GM23338 (cell line): ENCODE measurements at regions not wholly inside any gene's neighbourhood (a gene's known extent, or its start where the extent isn't known, plus 50 kb on each side); places are given as distances from the start of the nearest gene placed in this dataset.

ENCODE experiments used
- ATAC-seq: fragments of 200-7000 bp; cut with Tn5 transposase; 3 replicates; pipeline ENCODE4 v1.9.1; 2020
- DNase-seq: peaks from one replicate; pipeline ENCODE4 v3.0.0-alpha.2; 2015; ENCODE audit warnings: low spot score
- H2AFZ ChIP-seq: fragments of 200-600 bp; sonication (generic); 2 replicates; pipeline ENCODE4 v1.8.0; 2016; ENCODE audit warnings: antibody characterized with exemption, mild to moderate bottlenecking, moderate library complexity
- H3F3A ChIP-seq: fragments of 200-600 bp; sonication (generic); replicated peaks from 2 replicates; pipeline ENCODE4 v1.8.0; 2017; ENCODE audit warnings: antibody characterized with exemption, mixed run types, low read depth
- H3K27ac ChIP-seq: fragments of 200-600 bp; sonication (generic); 2 replicates; pipeline ENCODE4 v1.6.1; 2016; ENCODE audit warnings: low read depth
- H3K27me3 ChIP-seq: fragments of 200-600 bp; sonication (generic); 2 replicates; pipeline ENCODE4 v1.8.0; 2016; ENCODE audit warnings: mild to moderate bottlenecking, mixed run types, moderate library complexity; ENCODE audit not compliant: insufficient read depth
- H3K36me3 ChIP-seq: fragments of 200-600 bp; sonication (generic); 2 replicates; pipeline ENCODE4 v1.8.0; 2016; ENCODE audit warnings: mild to moderate bottlenecking; ENCODE audit not compliant: insufficient read depth
- H3K4me1 ChIP-seq: fragments of 200-600 bp; sonication (generic); 2 replicates; pipeline ENCODE4 v1.8.0; 2016; ENCODE audit warnings: mild to moderate bottlenecking, moderate library complexity; ENCODE audit not compliant: insufficient read depth
- H3K4me2 ChIP-seq: fragments of 200-600 bp; sonication (generic); 2 replicates; pipeline ENCODE4 v1.7.1; 2017; ENCODE audit warnings: mixed run types
- H3K4me3 ChIP-seq: fragments of 200-600 bp; sonication (generic); 2 replicates; pipeline ENCODE4 v1.6.1; 2016; ENCODE audit warnings: mixed run types
- H3K79me2 ChIP-seq: fragments of 200-600 bp; sonication (generic); replicated peaks from 2 replicates; pipeline ENCODE4 v1.8.0; 2017; ENCODE audit warnings: mild to moderate bottlenecking; ENCODE audit not compliant: insufficient read depth
- H3K9me2 ChIP-seq: fragments of 200-600 bp; sonication (generic); 2 replicates; pipeline ENCODE4 v1.8.0; 2017; ENCODE audit not compliant: insufficient read depth
- H4K20me1 ChIP-seq: fragments of 200-600 bp; sonication (generic); replicated peaks from 2 replicates; pipeline ENCODE4 v1.8.0; 2017; ENCODE audit warnings: mild to moderate bottlenecking; ENCODE audit not compliant: insufficient read depth
- H3K27ac Mint-ChIP-seq: 2 replicates; pipeline ENCODE4 v1.8.0; 2020; ENCODE audit warnings: inconsistent platforms, mild to moderate bottlenecking, moderate library complexity, mixed read lengths
- H3K27me3 Mint-ChIP-seq: 3 replicates; pipeline ENCODE4 v1.8.0; 2022; ENCODE audit warnings: low read depth, mild to moderate bottlenecking, moderate library complexity, mixed read lengths, inconsistent platforms; ENCODE audit not compliant: insufficient read depth, poor library complexity
- H3K36me3 Mint-ChIP-seq: 3 replicates; pipeline ENCODE4 v1.8.0; 2021; ENCODE audit warnings: low read depth, mild to moderate bottlenecking, inconsistent platforms, moderate library complexity, mixed read lengths
- H3K4me1 Mint-ChIP-seq: 3 replicates; pipeline ENCODE4 v1.8.0; 2020; ENCODE audit warnings: mild to moderate bottlenecking, inconsistent platforms, mixed read lengths
- H3K4me3 Mint-ChIP-seq: 3 replicates; pipeline ENCODE4 v1.8.0; 2021; ENCODE audit warnings: moderate library complexity, mild to moderate bottlenecking, inconsistent platforms, mixed read lengths
- H3K9me3 Mint-ChIP-seq: 3 replicates; pipeline ENCODE4 v1.8.0; 2020; ENCODE audit warnings: moderate library complexity, mild to moderate bottlenecking, inconsistent platforms, mixed read lengths
- CREB1 ChIP-seq: fragments of 250-450 bp; sonication (Bioruptor Pico); IDR thresholded peaks from 2 replicates; pipeline ENCODE4 v1.5.0; 2020; ENCODE audit warnings: low read depth, mild to moderate bottlenecking, moderate library complexity
- CTCF ChIP-seq, 2 experiments: fragments of 200-600 bp in 1 of 2; sonication (generic) in 1 of 2; conservative IDR thresholded peaks; 2 replicates each; pipeline versions ENCODE4 v1.5.1 to v1.6.1; 2016 to 2017; ENCODE audit warnings: antibody characterized with exemption in 2 of 2, low read depth in 2 of 2, mild to moderate bottlenecking in 2 of 2, moderate library complexity in 1 of 2
- ETS1 ChIP-seq: IDR thresholded peaks from 2 replicates; pipeline ENCODE4 v1.6.1; 2016; ENCODE audit warnings: antibody characterized with exemption
- EZH2 ChIP-seq: fragments of 200-600 bp; sonication (generic); IDR thresholded peaks from one replicate; pipeline ENCODE4 v1.8.0; 2017; ENCODE audit warnings: antibody characterized with exemption, mild to moderate bottlenecking, low read depth; ENCODE audit not compliant: unreplicated experiment
- EZH2phosphoT487 ChIP-seq: fragments of 200-600 bp; sonication (generic); IDR thresholded peaks from one replicate; pipeline ENCODE4 v1.8.1; 2018; ENCODE audit warnings: antibody characterized with exemption; ENCODE audit not compliant: unreplicated experiment
- JUNB ChIP-seq: IDR thresholded peaks from one replicate; pipeline ENCODE4 v1.6.1; 2016; ENCODE audit warnings: antibody characterized with exemption; ENCODE audit not compliant: unreplicated experiment
- NANOG ChIP-seq: IDR thresholded peaks from 2 replicates; pipeline ENCODE4 v1.6.1; 2016; ENCODE audit warnings: antibody characterized with exemption, borderline replicate concordance
- POLR2AphosphoS5 ChIP-seq: IDR thresholded peaks from 2 replicates; pipeline ENCODE4 v1.6.1; 2016; ENCODE audit warnings: antibody characterized with exemption, low read depth
- REST ChIP-seq: IDR thresholded peaks from one replicate; pipeline ENCODE4 v1.6.1; 2018; ENCODE audit warnings: antibody characterized with exemption; ENCODE audit not compliant: unreplicated experiment
- STAT1 ChIP-seq: IDR thresholded peaks from one replicate; pipeline ENCODE4 v1.6.1; 2016; ENCODE audit warnings: antibody characterized with exemption; ENCODE audit not compliant: unreplicated experiment
- ZNF114 ChIP-seq: fragments of 250-450 bp; sonication (Bioruptor Pico); IDR thresholded peaks from 2 replicates; pipeline ENCODE4 v1.5.0; 2020; ENCODE audit warnings: mild to moderate bottlenecking, moderate library complexity
- ZNF331 ChIP-seq: fragments of 250-450 bp; sonication (Bioruptor Pico); IDR thresholded peaks from 2 replicates; pipeline ENCODE4 v1.5.0; 2020; ENCODE audit warnings: low read depth, mild to moderate bottlenecking, moderate library complexity
- ZNF462 ChIP-seq: fragments of 250-450 bp; sonication (Bioruptor Pico); IDR thresholded peaks from 2 replicates; pipeline ENCODE4 v1.5.0; 2020; ENCODE audit warnings: mild to moderate bottlenecking, moderate library complexity

- no peak for DNase-seq
- H3K4me3 ChIP-seq: no peak overlapping the region
- no peaks in the 10 kb centered on the region for H3F3A ChIP-seq
- no peak overlapping the region for H3K4me2 ChIP-seq
- no peaks in the 10 kb centered on the region for H3K36me3 ChIP-seq
- H3K9me2 ChIP-seq: peaks cover 6% of the 10 kb centered on the region; the same call in 1 of the 2 replicates
- no peaks in the 10 kb centered on the region for H3K4me1 ChIP-seq
- no peak overlapping the region for H2AFZ ChIP-seq
- ATAC-seq: no peak
- TF ChIP-seq CREB1 (CRISPR knock-in tag) (no peak), EZH2phosphoT487 (no peak), EZH2 (no peak), CTCF (conservative IDR thresholded peaks at IDR 0.05; ENCODE audit: low read depth in 2 of 2) (no peak), ZNF462 (CRISPR knock-in tag) (no peak), ZNF114 (CRISPR knock-in tag) (no peak), JUNB (no peak), POLR2AphosphoS5 (no peak), ZNF331 (CRISPR knock-in tag) (no peak), STAT1 (no peak), NANOG (no peak), REST (no peak), ETS1 (no peak)
- H3K27ac ChIP-seq: no peak overlapping the region
- peaks cover 5% of the 10 kb centered on the region; the same call in 2 of the 3 replicates for H3K9me3 Mint-ChIP-seq
- no peaks in the 10 kb centered on the region for H3K27me3 Mint-ChIP-seq
- H3K27ac Mint-ChIP-seq: no peak overlapping the region
- H3K27me3 ChIP-seq: no peaks in the 10 kb centered on the region
- H3K79me2 ChIP-seq: no peaks in the 10 kb centered on the region
- H3K4me3 Mint-ChIP-seq: no peak overlapping the region
- H4K20me1 ChIP-seq: no peaks in the 10 kb centered on the region
- H3K4me1 Mint-ChIP-seq: no peaks in the 10 kb centered on the region
- H3K36me3 Mint-ChIP-seq: no peaks in the 10 kb centered on the region; the same call in 2 of the 3 replicates
Measured at GRCh38 chr5:121319292-121319691, 532.4 kb upstream of the FTMT start.
